NCI-H510A (cell line): ENCODE measurements at regions not wholly inside any gene's neighbourhood (a gene's known extent, or its start where the extent isn't known, plus 50 kb on each side); places are given as distances from the start of the nearest gene placed in this dataset.
"Not testable (repeated sequence)": the region's sequence is repeated elsewhere in the genome, so short reads cannot be mapped to it uniquely, and the experiment has no call there.

ENCODE experiments used
- DNase-seq: peaks from one replicate; lab custom pipeline; 2025; lab: John Stamatoyannopoulos, UW

DNA sequence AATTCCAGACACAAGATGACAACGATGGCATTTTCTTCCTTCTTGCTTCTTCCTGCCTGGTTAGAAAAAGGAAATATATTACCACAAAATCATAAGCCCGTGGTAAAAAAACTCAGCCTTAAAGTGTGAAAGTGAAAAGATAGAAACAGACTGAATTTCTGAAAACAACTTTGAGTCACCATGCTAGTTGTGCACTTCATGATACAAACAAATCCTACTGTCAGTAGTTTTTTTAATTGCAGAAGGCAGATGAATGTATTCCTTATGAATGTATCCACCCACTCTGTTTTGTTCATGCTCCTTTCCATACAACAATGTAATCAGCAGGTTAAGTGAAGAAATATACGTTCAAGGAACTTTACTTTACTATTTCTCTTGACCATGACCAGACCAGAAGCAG, 1144.7 kb downstream of the OTOL1 start:
- no peak for DNase-seq

DNA sequence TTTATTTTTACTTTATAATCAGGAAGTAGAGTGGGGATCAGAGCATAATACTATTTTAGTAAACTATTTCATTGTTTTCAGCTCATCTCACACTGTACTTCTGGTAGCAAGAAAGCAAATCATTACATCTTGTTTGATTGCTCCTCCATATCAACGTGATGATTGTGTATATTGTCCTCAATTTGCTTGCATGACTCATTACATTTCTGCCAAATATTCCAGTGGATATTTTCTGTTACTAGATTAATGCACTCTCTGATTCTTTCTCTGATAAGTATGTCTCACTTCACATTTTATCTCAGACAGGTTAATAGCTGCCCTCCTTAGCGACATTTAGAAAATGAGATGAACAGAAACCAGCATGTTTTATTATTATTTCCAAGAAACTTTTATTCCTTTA, 1145.3 kb downstream of the OTOL1 start:
- no peak for DNase-seq

DNA sequence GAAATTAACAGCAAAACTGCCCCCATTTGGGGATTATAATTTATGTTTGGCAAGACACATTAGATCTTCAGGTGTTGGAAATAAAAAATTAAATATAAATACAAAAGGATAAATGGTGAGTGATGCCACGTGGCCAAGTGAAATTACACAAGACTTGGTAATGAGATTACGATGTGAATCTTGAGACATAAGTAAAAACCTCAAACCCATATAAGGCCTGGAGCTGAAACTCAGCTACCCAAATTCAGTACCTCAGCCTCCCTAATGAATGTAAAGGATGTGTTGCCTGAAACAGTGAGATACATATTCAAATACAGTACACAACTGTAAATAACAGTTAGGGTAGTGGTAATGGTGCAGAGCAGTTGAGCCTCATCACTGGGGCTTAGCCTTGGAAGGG, 1146.6 kb downstream of the OTOL1 start:
- no peak for DNase-seq

GRCh38 chr3:162647321-162647720, 1150.7 kb downstream of the OTOL1 start:
- no peak for DNase-seq

GRCh38 chr3:162658003-162658402, 1161.4 kb downstream of the OTOL1 start:
- no peak for DNase-seq

DNA sequence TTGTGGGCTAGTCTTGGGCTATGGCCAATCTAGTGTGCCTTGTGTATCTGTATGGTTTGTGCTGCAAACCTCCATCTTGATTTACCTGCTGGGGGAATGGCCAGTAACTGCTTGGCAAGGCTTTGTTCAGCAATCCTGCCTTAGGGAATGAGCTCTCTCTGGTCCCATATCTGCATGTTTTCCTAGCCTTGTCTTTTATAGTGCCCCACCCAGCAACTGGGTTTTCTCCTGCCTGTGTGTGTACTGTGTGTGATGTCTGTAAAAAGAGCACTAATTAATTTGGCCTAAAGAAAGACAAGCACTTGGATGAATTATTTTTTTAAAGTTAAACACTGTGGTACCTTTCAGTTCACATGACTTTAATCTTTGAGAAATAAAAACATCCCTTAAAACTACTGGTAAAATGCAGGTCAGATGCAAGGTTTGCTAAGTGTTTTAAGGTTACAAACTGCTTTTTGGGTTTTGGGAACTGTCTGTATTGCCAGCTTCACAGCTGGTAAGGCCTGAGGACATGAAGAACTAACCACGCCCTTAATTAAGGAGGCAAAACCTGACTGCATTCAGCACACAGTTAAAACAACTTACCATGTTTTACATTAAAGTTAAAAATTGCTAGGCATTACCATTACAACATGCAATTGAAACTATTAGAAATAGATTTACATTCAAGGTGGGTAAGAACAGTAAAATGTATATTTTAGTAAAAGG, 1169.2 kb downstream of the OTOL1 start:
- DNase-seq, result no peak

DNA sequence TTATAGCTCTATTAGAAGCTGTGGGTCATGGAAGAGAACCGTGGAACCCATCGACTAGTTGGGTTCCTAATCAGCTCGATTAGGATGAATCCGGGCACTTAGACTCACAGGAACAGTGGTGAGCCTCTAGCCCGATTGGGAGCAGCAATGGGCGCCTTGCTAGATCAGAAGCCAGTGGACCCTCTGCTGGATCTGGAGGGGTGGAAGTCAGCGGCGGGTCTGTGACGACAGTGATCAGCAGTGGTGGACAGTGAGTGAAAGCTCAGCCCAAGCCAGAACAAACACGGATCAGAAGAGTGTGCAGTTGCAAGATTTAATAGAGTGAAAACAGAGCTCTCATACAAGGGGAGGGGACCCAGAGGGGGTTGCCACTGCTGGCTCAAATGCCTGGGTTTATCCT, 1170.2 kb downstream of the OTOL1 start:
- DNase-seq, result no peak

DNA sequence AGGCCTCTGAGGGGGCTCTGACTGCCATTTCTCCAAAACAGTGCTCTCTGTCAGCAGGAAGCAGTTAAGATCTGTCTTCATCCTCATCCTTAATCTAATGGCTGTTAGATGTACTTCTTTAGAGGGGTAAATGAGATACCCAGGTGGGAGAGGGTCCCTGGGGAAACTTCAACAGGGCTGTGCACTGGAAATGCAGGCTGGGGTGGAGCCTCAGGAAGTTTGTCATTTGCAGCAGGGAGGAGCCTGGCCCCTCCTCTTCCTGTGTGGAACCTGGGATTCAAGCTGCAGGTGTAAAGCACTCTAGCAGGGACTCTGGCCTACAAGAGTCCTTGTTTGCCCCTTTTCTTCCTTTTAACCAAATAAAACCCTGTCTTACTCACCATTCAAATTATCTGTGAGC, 1173.6 kb downstream of the OTOL1 start:
- DNase-seq, result no peak

DNA sequence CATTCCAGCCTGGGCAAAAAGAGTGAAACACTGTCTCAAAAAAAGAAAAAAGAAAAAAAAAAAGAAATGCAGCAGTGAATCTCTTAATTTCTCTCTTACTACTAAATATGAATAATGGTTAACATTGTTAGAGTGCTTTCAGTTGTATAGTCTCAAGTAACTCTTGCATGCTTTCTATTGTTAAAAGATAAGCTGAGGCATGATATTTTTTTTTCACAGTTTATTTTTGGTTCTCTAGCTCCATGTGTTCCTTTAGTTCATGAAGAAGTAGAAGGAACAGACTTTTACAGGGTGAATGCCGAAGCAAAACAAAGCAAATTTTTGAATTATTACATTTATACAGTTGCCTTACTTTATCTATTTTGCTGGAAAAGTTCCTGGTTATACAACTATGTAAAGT, 1180.9 kb downstream of the OTOL1 start:
- no peak for DNase-seq

GRCh38 chr3:162678941-162679340, 1182.3 kb downstream of the OTOL1 start:
- no peak for DNase-seq

- no peak for DNase-seq
Measured at GRCh38 chr3:162684260-162684659, 1187.7 kb downstream of the OTOL1 start.

DNA sequence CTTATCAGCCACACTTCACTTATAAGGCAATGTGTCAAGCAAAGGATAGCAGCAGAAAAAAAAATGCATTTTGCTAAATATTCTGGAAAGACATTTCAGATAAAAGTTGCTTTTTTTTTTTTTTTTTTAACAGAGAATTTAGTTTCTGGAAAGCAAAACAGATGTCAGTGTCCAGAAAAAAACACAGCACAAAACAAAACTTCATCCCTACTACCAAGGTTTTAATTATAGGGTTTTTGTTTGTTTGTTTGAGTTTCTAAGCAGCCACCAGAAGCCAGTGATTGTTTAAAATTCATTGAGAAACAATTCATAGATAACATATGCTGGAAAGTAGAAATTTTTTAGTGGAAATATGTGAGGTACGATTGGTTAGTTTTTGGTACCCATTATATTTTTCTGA, 1202.7 kb downstream of the OTOL1 start:
- DNase-seq, result no peak

- no peak for DNase-seq
Measured at GRCh38 chr3:162701211-162701610, 1204.6 kb downstream of the OTOL1 start.

DNA sequence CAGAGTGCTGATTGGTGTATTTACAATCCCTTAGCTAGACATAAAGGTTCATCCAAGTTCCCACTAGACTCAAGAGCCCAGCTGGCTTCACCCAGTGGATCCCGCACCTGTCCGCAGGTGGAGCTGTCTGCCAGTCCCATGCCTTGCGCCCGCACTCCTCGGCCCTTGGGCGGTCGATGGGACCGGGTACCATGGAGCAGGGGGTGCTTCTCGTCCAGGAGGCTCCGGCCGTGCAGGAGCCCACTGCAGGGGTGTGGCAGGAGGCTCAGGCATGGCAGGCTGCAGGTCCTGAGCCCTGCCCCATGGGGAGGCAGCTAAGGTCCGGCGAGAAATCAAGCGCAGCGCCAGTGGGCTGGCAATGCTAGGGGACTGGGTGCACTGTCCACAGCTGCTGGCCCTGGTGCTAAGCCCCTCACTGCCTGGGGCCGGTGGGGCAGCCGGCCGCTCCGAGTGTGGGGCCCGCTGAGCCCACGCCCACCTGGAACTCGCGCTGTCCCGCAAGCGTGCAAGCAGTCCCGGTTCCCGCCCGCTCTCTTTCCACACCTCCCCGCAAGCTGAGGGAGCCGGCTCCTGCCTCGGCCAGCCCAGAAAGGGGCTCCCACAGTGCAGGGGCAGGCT, 1206.3 kb downstream of the OTOL1 start:
- no peak for DNase-seq

- no peak for DNase-seq
Measured at GRCh38 chr3:162704238-162704637, 1207.6 kb downstream of the OTOL1 start.

DNA sequence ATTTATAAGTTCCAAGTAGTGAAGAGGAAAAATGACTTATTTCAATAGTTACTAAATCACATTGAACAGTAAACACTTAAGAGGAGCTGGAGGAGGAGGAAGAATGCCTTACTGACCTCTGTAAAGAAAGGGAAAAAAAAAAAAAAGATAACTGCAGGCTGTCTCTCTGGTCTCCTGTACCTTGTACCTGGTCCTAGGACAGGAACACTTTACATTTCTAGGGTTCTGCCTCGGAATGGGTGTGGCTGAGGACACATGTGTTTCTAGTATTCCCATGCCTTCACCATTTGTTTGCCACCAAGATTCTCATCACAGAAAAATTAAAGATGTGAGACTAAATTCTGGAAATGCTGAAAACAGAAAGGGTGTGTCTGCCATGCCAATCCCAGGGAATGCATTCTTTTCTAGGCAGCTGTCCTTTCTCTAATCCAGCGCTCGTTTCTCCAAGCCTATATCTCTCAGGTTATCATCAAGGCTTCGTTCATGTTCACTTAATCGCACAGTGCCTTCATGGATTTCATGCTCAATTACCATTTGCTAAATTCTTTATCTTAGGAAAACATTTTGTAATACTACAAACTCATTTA, 1208.3 kb downstream of the OTOL1 start:
- DNase-seq, result no peak

GRCh38 chr3:162708394-162708793, 1211.8 kb downstream of the OTOL1 start:
- DNase-seq, result not testable (repeated sequence)

GRCh38 chr3:162708942-162709706, 1212.5 kb downstream of the OTOL1 start:
- not testable (repeated sequence) for DNase-seq

DNA sequence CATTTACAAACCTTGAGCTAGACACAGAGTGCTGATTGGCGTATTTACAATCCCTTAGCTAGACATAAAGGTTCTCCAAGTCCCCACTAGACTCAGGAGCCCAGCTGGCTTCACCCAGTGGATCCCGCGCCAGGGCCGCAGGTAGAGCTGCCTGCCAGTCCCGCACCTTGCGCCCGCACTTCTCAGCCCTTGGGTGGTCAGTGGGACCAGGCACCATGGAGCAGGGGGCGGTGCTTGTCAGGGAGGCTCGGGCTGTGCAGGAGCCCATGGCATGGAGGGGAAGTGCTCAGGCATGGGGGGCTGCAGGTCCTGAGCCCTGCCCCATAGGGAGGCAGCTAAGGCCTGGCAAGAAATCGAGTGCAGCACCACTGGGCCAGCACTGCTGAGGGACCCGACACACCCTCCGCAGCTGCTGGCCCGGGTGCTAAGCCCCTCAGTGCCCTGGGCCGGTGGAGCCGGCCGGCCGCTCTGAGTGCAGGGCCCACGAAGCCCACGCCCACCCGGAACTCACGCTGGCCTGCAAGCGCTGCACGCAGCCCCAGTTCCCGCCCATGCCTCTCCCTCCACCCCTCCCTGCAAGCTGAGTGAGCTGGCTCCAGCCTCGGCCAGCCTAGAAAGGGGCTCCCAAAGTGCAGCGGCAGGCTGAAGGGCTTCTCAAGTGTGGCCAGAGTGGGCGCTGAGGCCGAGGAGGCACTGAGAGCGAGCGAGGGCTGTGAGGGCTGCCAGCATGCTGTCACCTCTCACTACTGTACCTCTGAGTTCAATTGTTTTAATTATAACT, 1213.9 kb downstream of the OTOL1 start:
- no peak for DNase-seq

DNA sequence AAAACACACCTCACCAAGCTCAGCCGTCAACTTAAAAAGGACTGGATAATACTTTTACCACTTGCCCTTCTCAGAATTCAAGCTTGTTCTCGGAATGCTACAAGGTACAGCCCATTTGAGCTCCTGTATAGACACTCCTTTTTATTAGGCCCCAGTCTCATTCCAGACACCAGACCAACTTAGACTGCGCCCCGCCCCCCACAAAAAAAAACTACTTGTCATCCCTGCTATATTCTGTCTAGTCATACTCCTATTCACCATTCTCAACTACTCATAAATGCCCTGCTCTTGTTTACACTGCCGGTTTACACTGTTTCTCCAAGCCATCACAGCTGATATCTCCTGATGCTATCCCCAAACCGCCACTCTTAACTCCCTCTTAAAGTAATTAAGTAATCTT, 1220.5 kb downstream of the OTOL1 start:
- not testable (repeated sequence) for DNase-seq

DNA sequence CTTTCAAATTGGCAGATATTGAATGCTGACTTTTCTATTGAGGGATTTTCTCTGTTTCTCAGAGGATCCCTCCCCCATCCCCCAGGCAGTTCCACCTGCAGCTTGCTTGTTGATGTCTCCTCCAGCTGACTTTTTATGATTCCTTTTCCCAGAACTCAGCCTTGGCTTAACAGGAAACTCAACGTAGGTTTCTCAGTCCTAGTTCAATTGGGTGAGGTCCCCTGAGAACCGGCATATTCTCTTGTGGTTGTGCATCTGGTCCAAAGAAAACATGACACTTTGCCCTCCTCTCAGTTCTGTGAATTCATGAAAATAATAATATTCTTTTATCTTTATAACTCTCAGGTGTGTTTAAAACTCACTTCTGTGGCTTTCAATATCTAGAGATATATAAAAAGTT, 1222.1 kb downstream of the OTOL1 start:
- DNase-seq, result no peak
